ENCODE measurements at regions not wholly inside any gene's neighbourhood (a gene's known extent, or its start where the extent isn't known, plus 50 kb on each side); places are given as distances from the start of the nearest gene placed in this dataset.
"Not testable (repeated sequence)": the region's sequence is repeated elsewhere in the genome, so short reads cannot be mapped to it uniquely, and the experiment has no call there.

DNA sequence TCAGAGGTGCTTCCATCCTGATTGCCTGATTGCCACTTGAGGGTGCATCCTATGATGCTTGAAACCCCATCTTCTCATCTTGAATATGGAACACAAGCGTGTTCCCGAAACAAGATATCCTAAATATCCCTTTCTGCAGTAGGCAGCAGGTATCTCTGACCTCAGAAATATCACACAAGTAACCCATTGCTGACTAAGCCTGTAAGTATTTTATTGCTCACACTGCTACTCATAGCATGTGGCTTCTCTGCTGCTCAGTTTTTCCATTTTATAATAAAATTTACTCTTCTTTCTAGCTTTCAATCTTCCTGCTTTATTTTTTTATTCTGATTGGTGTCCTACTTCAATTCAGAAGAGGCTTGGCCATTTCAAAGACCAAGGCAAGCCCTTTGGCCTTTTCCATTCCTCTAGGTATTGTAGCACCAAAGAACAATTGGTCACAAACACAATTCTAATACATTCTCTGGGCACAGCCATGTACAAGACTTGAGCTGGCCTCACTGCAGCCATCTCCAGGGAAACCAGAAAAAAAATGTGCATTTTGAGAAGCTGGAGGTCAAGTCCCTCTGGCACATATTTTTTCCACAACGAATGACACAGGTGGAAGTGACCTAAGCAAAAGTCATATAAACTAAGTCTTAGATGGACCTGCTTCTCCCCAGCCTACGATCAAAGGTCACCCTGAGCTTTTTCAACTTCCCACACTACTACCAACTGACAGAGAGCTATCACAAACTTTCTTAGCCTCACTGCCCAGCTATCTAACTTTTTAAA, 107.0 kb downstream of the OR13H1 start:
- TF ChIP-seq, protein P1, sequence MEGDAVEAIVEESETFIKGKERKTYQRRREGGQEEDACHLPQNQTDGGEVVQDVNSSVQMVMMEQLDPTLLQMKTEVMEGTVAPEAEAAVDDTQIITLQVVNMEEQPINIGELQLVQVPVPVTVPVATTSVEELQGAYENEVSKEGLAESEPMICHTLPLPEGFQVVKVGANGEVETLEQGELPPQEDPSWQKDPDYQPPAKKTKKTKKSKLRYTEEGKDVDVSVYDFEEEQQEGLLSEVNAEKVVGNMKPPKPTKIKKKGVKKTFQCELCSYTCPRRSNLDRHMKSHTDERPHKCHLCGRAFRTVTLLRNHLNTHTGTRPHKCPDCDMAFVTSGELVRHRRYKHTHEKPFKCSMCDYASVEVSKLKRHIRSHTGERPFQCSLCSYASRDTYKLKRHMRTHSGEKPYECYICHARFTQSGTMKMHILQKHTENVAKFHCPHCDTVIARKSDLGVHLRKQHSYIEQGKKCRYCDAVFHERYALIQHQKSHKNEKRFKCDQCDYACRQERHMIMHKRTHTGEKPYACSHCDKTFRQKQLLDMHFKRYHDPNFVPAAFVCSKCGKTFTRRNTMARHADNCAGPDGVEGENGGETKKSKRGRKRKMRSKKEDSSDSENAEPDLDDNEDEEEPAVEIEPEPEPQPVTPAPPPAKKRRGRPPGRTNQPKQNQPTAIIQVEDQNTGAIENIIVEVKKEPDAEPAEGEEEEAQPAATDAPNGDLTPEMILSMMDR (conservative IDR thresholded peaks at IDR 0.05; ENCODE audit: control insufficient read depth, insufficient read depth, low read depth, low read length): no peak
- H3K4me3 ChIP-seq (ENCODE audit: control insufficient read depth, low read depth, low read length): no peak overlapping the region
- peak; percentile 2 for DNase-seq (ENCODE audit: low read depth)

- DNase-seq (ENCODE audit: low read depth); H3K4me3 ChIP-seq (ENCODE audit: control insufficient read depth, low read depth, low read length): not testable (repeated sequence)
Measured at GRCh38 chrX:131663726-131664125, 119.9 kb downstream of the OR13H1 start.

GRCh38 chrX:131671735-131672134, 127.9 kb downstream of the OR13H1 start:
- DNase-seq (ENCODE audit: low read depth): no peak
- TF ChIP-seq, protein P1 (conservative IDR thresholded peaks at IDR 0.05; ENCODE audit: control insufficient read depth, insufficient read depth, low read depth, low read length): no peak

DNA sequence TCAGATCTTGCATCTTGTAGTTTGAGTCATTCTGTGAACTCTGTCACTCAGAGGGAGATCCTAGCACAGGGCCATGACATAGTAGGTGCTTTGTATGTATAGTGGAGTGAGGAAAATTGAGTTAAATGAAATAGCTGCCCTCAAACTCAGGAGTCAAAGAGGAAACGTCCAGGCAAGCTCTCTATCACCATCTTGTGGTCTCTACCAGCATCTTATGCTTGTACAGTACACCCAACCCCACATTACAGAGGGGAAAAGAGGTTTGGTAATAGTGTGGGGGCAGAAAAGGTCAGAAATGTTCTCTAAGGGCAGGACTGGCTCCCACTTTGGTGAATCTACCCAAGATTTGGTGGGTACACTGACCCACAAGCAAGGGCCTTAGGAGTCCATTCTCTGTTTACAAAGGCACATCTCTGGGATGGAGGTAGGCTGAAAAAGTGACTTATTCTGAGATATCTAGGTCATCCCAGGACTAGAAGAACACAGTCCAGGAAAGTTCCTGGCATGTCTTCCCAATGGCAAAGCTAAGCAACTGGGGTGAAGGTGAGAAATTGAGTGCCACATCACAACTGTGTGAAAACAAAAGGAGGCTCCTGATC, 131.8 kb downstream of the OR13H1 start:
- TF ChIP-seq, protein P1 (conservative IDR thresholded peaks at IDR 0.05; ENCODE audit: control insufficient read depth, insufficient read depth, low read depth, low read length): peak; percentile 67
- H3K4me3 ChIP-seq (ENCODE audit: control insufficient read depth, low read depth, low read length): no peak overlapping the region
- peak; percentile 23 for DNase-seq (ENCODE audit: low read depth)

More at GRCh38 chrX:131671735-131672134, 127.9 kb downstream of the OR13H1 start:
- H3K4me3 ChIP-seq (ENCODE audit: control insufficient read depth, low read depth, low read length): no peak overlapping the region

DNA sequence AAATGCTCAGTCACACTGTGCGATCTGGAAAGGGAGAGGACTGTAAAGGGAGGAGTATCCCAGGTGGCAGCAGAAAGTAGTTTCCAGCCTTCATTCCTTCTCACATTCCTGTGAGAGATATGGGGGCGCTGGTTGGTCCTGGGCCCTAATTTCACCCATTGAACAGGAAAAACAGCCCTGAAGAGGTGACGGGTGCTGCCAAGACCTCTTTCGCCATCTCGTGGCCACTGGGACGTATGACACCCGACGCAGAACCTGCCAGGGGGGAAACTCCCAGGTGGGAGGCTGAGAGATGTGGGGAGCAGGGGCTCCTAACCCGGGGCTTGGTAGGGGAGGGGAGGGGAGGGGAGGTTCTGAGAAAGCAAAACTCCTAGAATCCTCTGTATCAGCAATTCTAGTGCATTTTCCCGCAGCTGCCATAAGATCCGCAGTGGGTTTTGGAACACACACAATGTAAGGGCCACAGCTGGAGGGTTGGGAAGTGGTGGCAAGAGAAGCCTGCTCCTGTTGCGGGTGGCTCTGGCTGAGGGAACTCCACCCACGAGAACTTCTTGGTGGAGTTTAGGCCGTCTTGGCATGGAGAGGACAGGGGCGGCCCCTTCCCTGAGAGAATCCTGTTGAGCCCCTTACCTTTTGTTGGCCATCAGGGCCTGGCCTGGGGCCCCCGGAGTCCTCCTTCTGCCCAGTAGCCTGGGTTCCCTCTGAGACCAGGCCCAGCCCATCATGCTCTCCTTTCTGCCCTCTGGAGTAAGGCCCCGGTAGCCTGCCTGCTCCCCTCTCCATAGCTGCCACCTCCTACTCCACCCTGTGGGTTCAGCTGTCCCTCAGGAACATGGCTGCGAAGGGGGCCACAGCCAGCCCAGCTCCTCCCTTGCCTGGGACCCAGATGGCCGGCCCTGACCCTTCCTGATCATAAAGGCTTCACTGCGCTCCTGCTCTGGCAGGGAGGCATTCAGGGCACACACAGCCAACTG, 134.1 kb downstream of the OR13H1 start:
- DNase-seq (ENCODE audit: low read depth): peak; percentile 29
- TF ChIP-seq, protein P1 (conservative IDR thresholded peaks at IDR 0.05; ENCODE audit: control insufficient read depth, insufficient read depth, low read depth, low read length): peak; percentile 66

GRCh38 chrX:131682735-131683134, 138.9 kb downstream of the OR13H1 start:
- not testable (repeated sequence) for H3K4me3 ChIP-seq (ENCODE audit: control insufficient read depth, low read depth, low read length); DNase-seq (ENCODE audit: low read depth)

More for the DNA sequence above, 134.1 kb downstream of the OR13H1 start:
- no peak overlapping the region for H3K4me3 ChIP-seq (ENCODE audit: control insufficient read depth, low read depth, low read length)

DNA sequence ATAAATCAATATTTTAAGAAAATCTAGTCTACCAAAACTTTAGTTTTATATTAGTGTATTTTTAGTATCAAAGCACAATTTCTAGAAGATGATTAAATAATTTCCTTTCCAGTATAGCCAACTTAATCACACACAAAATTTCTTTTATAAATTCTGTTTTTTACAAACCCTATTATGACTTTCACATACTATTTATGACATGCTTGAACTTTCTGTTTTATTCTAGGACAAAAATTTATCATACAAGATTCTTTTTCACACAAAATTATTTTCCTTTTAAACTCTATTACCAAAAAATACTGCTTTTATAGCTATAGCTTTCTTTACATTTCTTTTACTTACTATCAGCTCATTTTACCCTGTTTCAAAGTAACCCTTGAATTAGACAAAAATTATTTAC, 149.5 kb downstream of the OR13H1 start:
- no peak for DNase-seq (ENCODE audit: low read depth)
- TF ChIP-seq, protein P1 (conservative IDR thresholded peaks at IDR 0.05; ENCODE audit: control insufficient read depth, insufficient read depth, low read depth, low read length): no peak
- no peak overlapping the region for H3K4me3 ChIP-seq (ENCODE audit: control insufficient read depth, low read depth, low read length)

DNA sequence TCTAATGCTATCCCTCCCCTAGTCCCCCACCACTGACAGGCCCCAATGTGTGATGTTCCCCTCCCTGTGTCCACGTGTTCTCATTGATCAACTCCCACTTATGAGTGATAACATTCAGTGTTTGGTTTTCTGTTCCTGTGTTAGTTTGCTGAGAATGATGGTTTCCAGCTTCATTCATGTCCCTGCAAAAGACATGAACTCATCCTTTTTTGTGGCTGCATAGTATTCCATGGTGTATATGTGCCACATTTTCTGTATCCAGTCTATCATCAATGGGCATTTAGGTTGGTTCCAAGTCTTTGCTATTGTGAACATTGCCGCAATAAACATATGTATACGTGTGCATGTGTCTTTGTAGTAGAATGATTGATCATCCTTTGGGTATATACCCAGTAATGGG, 153.1 kb downstream of the OR13H1 start:
- not testable (repeated sequence) for DNase-seq (ENCODE audit: low read depth); H3K4me3 ChIP-seq (ENCODE audit: control insufficient read depth, low read depth, low read length)

Measured in fibroblast of mammary gland (primary cell).